ENCODE measurements at regions not wholly inside any gene's neighbourhood (a gene's known extent, or its start where the extent isn't known, plus 50 kb on each side); places are given as distances from the start of the nearest gene placed in this dataset.

DNA sequence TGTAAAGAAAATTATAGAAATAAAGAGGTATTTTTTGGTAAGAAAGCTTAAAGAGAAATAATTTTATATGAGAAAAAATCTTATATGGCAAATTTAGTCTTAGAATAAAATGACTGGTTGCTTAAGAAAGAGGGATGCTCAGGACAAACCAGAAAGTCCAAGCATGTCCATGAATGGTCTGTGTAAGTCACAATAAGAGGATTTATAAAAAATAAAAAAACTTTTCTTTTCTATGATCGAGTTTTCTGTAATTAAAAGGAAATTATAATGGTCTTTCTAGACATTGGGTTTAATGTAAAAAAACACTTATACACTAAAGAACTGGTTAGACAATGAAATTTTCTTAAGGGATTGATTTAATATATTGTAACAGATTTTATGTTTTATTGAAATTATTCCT is 819.6 kb downstream of the TBC1D22A start:
- DNase-seq = no peak

DNA sequence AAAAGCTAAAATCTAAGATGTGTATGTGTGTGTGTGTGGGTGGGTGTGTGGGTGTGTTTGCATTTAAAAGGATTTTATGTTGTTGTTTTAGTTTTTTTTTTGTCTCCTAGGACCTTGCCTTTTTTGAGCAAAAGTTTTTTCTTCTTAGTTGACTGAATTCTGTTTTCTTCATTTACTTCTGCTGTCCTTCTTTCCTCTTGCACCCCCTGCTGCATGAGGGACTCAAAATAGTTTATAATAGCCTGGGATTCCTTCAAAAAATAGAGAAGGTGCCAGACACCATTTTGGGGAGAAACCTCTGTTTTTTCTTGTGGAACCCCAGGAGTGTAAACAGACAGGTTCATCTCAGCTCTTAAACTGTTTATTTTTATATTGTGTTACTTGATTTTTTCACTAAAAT is 817.7 kb downstream of the TBC1D22A start:
- DNase-seq = no peak

DNA sequence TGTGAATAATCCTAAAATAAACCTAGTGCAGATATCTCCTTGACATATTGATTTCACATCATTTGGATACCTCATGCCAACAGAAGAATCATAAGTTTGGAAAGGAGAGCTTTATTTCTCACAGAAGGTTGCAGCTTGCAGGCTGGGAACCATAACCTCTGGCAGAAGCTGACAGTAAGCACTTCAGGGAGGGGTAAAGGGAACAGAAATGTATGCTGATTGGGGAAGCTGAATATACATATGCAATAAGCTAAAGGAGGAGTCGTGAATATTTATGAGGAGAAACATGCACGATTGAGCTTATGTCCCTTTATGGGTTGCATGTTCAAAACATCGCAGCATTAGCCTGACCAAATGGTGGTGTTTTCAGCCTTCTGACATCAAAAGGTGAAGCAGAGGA is 814.5 kb downstream of the TBC1D22A start:
- no peak for DNase-seq

DNA sequence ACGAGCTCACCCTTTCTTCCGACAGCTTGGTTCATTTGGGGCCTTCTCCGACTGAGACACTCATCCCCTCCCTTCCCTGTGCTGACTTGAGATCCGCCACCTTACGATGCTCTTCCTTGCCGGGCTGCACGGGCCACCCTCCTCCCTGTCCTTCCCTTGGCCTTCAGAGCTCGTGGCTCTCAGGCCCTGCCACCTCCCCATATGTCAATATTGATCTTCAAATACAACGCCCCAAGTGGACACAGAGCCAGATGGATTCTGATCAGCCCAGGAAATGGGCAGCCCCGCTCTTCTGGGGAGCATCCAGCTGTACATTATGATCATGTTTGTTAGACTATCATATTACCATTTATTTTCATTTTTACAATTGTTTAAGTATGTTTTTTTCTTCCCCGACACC is 812.8 kb downstream of the TBC1D22A start:
- DNase-seq = no peak

DNA sequence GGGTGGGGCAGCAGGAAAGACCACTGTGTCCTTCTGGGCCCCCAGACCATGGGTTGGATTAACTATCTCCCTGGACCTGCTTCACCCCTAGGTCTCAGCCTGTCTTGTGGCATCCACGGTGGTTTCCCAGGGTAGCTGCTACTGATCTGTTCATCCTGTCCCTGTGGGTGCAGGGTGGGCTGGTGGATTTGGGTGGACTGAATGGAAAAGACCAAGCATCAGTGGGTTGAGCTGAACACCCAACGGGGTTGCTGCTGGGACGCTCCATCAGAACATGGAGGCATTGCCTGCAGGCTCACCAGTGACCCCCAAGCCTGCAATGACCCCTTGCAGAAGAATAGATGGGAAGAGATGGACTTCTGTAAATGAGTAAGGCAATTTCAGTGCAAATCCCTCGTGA is 812.1 kb downstream of the TBC1D22A start:
- no peak for DNase-seq

DNA sequence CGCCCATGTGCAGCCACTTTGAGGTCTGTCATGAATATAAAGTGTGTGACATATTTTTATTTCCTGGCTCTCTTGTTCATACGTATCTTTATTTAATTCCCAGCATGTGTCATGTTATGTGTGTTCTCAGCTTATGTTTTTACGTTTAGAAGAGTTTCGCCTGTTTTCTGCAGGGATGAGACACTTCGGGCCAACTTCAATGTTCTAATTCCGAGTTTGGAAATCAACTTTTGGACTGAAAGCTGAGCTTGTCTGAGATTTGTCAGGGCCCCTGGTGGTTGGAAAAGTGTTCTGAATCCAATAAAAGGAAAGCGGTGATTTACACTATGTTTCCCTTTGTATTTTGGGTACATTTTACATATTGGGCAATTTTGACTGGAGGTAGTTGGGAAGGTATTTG is 810.7 kb downstream of the TBC1D22A start:
- no peak for DNase-seq

DNA sequence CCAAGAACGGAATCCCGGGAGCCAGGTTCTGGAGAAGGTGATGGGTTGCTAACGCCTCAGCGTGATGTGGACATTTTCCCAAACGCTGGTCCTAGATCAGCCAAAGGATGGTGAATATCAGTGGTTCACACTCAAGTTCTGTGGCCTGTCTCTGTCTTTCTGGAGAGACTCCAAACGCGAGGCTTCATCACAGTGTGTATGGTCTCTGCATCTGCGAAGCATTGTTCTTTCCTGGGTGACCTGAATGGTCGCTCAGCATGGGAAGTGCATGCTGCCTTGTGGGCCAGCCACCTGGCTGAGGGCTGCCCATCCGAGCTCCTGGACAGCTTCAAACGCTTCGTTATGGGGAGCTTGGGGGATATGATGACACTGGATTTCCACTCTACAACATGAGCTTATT is 810.0 kb downstream of the TBC1D22A start:
- no peak for DNase-seq

DNA sequence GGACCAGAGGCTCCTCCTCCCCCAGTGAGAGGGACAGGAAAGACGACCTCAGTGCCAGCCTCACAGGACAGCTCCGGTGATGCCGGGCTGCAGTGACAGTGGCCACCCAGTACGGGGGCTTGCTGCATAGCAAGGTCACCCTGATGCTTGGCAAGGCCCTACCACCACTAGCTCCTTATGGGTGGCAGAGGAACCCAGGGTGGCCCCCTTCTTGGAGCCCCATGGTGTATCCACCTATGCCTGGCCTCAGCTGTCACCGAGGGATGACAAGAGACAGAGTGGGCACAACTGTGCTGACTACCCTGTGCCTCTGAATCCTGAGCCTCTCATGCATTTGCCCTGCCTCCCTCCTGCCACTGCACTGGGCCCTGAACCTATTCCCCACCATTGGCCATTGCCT is 809.2 kb downstream of the TBC1D22A start:
- DNase-seq = no peak

DNA sequence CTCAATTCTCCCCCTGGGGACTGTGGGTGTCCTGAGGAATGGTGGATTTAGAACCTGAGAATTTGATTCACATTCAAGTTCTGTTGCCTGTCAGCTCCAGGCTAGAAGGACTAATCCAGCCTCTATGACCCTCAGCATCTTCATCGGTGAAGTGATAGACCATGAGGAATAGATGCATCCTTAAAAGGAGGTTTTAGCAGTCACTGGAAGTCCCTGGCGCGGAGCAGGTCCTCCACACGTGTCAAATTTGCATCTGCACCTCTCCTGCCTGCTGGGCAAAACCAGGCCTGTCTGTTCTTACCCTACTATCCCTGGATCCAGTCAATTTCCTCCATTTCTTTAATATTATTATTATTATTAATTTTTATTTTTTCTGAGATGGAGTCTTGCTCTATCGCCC is 808.4 kb downstream of the TBC1D22A start:
- no peak for DNase-seq

DNA sequence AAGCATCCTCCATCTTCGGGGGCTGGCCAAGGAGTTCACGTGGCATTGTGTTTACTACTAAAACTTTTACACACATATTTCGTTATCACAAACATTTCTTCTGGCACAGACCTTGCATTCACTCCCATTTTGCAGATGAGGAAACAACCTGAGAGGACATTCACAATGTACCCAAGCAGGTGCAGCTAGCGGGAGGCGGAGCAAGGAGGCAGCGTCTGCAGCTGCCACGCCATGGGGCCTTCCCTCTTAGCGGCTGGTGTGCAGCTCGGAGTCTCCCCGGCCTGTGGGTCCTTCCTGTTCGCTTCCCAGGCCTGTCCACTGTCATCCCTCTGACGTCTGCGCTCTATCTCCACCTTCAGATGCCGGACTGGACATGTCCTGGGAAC is 807.8 kb downstream of the TBC1D22A start:
- DNase-seq = no peak

DNA sequence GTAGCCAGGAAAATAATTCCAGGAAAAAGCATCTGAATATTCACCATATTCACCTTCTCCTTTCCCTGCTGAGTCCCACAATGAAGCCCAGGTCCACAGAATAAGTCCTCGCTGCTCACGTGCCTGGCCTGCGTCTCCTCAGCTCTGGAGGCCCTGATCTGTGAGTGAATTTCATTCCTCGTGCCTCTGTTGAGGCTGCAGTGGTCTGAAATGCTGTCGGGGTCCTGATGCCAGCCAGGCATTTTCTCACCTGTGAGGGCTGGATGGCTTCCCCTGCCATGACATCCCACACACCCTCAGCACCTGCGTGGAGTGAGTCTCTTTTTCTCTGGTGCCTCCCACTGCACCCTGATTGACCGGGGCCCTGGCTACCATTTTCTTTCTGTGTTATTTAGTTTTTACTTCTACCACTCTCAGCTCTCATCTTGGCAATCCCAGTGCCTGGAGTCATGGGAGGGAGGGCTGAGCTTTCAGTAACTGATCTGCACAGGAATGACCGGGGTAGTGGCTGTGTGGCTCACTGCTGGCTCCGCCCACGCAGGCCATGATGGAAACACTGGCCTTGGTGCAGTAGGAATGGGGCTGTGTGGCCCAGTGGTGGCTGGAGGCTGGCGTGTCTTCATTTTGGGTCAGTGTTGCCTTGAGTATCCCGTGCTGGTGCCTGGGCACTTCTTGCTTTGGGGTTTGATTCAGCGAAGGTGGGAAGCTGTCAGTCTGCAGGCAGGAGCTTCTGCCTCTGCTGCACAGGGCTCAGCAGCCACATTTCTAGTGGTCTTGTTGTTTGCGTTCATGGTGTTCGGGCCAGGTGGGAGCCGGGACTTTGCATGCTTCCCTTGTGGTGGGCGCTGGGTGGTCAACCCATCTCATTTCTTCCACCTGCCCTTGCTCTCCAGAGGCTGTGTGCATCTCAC is 807.2 kb downstream of the TBC1D22A start:
- DNase-seq = no peak

DNA sequence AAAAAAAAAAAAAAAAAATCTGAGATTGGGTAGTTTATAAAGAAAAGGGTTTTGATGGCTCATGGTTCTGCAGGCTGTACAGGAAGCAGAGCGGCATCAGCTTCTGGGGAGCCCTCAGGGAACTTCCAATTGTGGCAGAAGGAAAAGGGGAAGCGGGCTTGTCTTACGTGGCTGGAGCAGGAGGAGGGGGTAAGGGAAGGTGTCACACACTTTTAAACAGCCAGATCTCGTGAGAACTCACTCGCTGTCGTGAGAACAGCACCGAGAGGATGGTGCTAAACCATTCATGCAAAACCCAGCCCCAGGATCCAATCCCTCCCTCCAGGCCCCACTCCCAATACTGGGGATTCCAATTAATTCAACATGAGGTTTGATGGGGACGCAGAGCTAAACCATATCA is 806.2 kb downstream of the TBC1D22A start:
- no peak for DNase-seq

DNA sequence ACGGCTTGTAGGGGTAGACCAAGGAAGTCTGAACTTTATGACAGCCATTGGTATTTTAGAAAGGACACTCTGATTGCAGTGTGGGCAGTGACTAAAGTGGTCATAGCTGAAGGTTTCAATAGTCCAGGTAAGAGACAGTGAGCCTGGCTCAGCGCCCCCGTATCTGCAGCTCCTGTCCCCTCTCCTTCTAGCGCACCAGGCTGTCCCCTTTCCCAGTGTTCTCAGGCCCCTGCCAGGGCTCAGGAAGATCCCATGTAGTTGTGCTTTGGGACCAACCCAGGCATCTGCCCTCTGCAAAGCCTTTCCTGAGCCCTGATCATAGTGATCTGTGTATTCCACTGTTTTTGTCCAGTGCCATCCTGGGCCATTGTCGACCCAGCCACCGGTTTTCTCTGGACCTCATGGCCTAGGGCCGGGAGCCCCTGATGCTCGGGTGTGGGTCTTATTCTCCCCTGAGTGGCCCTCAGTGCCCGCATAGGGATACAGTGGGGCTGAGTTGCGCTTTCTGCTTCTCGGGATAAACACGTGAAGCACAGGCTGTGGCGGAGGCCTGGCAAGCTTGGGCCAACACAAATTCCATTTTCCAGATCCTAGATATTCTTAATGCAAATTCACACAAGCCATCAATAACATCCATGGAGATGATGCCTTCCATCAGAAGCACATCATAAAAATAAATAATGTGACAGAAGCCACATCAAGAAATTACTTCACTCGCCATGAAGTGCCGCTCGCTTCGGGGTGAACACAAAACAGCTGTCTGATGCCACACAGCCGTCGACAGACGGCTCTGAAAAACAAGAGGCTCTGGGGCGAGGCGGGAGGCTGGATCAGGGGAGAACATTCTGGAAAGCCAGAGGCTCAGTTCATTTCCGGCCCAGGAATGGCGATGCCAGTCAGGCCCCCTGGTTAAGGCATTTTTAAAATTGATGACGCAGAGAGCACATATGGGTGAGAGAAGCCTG is 805.0 kb downstream of the TBC1D22A start:
- DNase-seq = no peak

DNA sequence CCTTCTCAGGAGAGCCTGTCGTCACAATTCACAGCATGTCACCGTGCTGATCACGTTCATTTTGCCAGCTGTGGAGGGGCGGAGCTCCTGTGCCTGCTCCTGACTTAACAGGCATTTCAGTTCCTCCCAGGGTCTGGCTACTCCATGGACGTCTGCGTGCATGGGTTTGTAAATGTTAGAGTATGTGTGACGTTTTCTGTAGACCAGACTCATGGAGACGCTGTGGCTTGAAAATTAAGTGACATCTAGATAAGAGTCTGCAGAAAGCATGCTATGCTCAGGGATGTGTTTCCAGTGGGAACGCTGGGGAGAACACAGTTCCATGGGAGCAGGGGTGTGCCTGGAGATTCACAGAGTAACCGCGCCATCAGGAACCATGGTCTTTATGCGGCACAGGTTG is 804.0 kb downstream of the TBC1D22A start:
- no peak for DNase-seq

DNA sequence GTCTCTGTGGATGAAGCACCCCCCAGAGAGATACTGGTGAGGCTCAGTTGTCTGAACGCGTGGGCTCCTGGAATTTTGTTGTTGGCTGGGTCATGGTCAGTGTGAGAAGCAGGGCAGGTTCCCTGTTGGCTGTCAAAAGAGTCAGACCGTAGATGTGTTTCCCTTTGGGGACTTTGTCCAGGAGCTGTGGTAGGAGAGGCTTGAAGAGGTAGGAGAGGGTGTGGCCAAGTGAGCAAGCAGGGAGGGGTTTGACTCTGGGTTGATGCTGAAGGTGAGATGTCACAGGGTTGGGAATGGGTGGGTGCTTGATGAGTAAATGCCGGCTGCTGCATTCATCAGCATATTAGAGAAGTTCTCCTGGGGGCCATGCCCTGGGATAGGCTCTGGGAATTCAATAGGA is 803.2 kb downstream of the TBC1D22A start:
- no peak for DNase-seq

DNA sequence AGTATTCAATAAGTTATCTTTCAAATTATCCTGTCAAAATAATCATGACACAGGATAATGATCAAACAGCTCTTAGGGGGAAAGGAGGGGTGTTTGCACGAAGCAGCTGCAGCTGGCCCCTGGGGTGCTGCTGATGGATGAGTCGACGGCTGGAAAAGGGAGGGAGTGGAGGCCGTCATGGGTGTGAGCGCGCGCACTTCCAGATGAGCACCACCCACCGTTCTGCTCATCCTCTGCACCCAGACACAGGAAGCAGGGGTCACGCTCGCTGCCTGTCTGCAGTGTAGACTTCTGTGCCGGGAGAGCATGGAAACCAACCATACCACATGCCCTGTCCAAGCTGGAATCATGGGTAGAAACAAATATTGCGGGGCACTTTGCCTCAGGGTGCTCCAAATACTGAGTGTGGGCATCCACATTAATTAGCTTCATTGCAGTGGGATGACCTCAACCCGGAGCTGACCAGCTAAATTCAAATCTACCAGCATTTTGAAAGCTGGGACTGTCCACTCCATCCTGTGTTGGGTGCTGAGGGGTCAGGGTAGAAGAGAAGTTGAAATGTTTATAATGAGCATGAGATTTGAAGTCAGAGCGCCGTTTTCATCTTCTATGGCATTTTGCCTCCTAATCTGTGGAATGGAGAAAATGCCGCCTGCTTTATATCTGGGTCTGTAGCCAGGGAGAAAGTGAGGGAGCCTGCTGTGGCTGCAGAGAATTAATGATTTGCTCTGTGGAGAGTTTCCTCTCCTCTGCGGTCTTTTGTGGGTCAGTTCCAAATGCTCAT is 802.4 kb downstream of the TBC1D22A start:
- DNase-seq = no peak

DNA sequence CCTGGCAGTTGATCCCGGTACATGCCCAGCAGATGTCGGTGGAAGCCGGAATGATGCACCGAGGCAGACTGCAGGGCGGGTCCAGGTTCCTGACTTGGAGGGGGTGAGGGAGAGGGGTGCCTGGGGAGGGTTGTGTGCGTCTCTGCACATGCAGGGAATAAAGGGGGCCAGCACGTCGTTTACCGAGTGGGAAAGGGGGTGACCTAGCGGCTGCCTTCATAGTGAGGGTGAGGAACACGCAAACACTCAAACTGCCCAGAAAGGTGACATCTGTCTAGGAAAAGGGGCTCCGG is 801.7 kb downstream of the TBC1D22A start:
- no peak for DNase-seq

DNA sequence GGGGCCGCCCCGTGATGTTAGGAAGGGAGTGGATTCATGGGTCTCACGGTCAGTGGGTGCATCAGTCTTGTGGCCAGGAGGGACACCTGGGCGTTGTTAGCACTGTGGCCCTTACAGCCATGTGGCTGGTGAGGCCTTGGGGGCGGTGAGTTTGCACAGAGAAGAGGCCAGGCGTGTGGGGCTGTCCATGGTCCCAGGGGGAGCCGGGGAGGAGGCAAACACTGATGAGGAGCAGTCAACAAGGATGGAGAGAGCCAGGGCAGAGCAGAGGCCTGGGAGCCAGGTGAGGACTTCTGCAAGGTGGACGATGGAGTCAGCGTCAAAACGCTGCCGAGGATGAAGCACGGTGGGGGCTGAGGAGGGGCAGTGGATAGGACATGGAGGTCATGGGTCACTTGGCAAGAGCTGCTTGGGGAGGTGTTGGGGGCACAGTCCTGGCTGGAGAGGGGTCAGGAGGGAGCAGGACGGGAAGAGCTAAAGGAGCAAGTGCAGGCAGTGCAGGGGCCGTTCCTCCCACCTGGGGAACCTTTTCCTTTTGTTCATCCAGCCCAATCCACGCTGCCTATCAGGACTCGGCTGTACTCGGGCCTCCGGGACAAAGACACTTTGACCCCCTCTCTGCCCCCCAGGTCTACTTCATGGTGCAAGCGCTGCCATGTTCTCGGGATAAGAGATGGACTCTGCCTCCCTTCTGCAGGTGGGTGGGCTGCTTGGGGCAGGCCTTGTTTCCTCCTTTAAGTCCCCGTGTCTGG is 801.1 kb downstream of the TBC1D22A start:
- DNase-seq = no peak

DNA sequence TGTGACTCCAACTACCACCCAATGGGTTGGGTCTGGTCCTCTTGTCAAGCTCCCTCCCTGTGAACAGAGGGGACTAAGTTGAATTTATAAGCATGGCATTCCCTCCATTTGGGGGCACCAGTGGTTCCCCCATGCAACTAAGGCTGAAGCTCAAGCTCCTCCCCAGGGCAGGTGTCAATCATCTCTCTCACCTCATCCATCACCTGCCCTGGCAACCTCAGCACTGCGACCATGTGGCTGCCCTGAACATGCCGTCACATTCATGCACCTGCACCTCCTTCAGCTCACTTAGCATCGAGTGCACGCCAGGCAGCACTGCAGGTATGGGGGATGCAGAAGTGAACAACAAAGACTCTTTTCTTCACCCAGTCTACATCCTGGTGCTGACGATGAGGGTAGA is 799.3 kb downstream of the TBC1D22A start:
- DNase-seq = no peak

DNA sequence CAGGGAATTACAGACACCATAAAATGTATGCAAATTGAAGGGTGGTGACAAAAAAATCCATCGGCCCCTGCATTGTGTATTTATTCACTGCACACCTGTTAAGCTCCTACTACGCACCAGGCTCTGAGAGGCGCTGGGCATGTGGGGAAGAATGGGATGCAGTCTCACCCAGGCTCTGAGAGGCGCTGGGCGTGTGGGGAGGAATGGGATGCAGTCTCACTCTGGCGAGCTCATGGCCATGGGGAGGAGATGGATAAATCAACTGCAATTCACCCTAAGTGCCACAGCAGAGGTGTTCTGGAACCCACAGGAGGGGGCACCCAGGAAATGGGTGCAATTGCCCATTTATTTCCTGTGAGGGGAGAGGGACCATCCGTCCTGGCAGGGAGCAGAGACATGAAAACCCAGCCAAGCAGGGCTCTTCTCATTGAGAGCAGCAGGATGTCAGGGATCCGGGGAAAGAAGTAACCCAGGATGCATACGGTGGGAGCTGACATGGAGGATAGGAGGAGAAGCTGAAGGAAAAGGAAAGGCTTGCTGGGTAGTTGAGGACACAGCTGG is 798.7 kb downstream of the TBC1D22A start:
- no peak for DNase-seq

DNA sequence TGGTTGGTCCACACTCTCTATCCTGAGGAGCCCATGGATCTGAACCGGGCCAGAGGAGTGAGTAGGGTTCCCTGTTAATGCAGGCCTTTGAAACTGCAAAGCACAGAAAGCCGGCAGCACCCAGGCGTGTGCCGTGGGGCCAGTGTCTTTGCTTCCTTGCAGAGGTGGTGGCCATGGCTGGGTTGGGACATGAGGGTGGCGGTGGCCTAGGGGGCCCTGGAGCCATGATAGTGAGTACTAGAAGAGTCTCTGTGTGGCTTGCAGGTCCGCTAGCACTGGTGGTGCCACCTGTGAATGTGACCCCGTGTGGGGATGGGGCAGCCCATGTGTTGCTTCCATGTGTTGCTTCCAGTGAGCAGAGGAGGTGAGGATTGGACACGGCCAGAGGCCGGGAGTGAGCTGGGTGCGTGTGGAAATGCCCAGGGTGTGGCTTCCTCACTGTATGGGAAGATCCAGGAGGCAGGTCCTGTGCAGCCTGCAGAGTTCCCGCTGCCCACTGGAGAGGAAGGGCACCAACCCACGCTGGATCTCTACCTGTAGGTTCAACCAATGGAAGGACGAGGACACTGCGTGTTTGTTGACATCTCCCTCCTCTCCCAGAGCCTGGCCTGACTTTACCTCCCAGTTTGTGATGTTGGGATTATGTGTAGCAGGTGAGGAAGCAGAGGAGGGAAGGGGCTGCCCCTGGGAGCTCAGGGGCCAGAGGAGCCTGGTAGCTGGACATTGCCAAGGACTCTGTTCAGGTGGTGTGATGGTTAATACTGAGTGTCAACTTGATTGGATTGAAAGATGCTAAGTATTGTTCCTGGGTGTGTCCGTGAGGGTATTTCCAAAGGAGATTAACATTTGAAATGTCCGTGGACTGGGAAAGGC is 796.6 kb downstream of the TBC1D22A start:
- DNase-seq = no peak
